PFSK-1 (cell line): ENCODE measurements at regions not wholly inside any gene's neighbourhood (a gene's known extent, or its start where the extent isn't known, plus 50 kb on each side); places are given as distances from the start of the nearest gene placed in this dataset.

Source experiments
- POLR2AphosphoS5 ChIP-seq: IDR thresholded peaks from 2 replicates; pipeline ENCODE4 v1.6.1; 2012; ENCODE audit warnings: low read depth, mild to moderate bottlenecking, control low read depth, low read length, moderate library complexity
- REST ChIP-seq, 2 experiments: IDR thresholded peaks; 2 replicates each; pipeline versions ENCODE4 v1.6.1 to v1.8.0; 2011 to 2012; ENCODE audit warnings: low read depth in 2 of 2, low read length in 2 of 2, control low read depth in 1 of 2, inconsistent platforms in 1 of 2, mild to moderate bottlenecking in 1 of 2, moderate library complexity in 1 of 2; ENCODE audit not compliant: insufficient read depth in 1 of 2
- SIN3A ChIP-seq: IDR thresholded peaks from 2 replicates; pipeline ENCODE4 v1.6.1; 2012; ENCODE audit warnings: mild to moderate bottlenecking, low read length, moderate library complexity, borderline replicate concordance; ENCODE audit not compliant: insufficient read depth
- TAF1 ChIP-seq: IDR thresholded peaks from 2 replicates; pipeline ENCODE4 v1.6.1; 2012; ENCODE audit warnings: low read length, control low read depth, borderline replicate concordance; ENCODE audit not compliant: insufficient read depth

- no peak for TF ChIP-seq POLR2AphosphoS5
- no peak for TF ChIP-seq SIN3A
- no peak for TF ChIP-seq TAF1
- TF ChIP-seq REST (IDR thresholded peaks at IDR 0.05; ENCODE audit: insufficient read depth in 1 of 2, low read depth in 2 of 2, low read length in 2 of 2): no peak
These were observed 119.8 kb downstream of the BANF2 start for GRCh38 chr20:17819395-17820093.
